ENCODE measurements at regions not wholly inside any gene's neighbourhood (a gene's known extent, or its start where the extent isn't known, plus 50 kb on each side); places are given as distances from the start of the nearest gene placed in this dataset.

- no peaks in the 10 kb centered on the region for H3K4me1 ChIP-seq (ENCODE audit: low read length)
- no peaks in the 10 kb centered on the region for H3K27me3 ChIP-seq (ENCODE audit: low read depth, low read length)
- no peak overlapping the region for H3K27ac ChIP-seq (ENCODE audit: low read length)
- TF ChIP-seq EZH2phosphoT487 (IDR thresholded peaks at IDR 0.05; ENCODE audit: low read depth) (no peak), CTCF (IDR thresholded peaks at IDR 0.05; ENCODE audit: low read depth, low read length) (no peak)
- H3K36me3 ChIP-seq (replicated peaks; ENCODE audit: low read depth, low read length), result no peaks in the 10 kb centered on the region
- H3K4me2 ChIP-seq (ENCODE audit: low read length), result no peak overlapping the region
- no peaks in the 10 kb centered on the region for H4K20me1 ChIP-seq (ENCODE audit: insufficient read depth, low read length)
- no peak overlapping the region for H3K9ac ChIP-seq (ENCODE audit: low read length)
- H3K79me2 ChIP-seq (ENCODE audit: low read length), result no peaks in the 10 kb centered on the region
- H2AFZ ChIP-seq (ENCODE audit: low read depth, low read length), result no peak overlapping the region
- no peak overlapping the region for H3K4me3 ChIP-seq (ENCODE audit: low read length)
- H3K9me3 ChIP-seq (ENCODE audit: insufficient read depth, low read length), result peaks cover 4% of the 10 kb centered on the region; the same call in 1 of the 2 replicates
These were observed 263.0 kb upstream of the SALL3 start for GRCh38 chr18:78716581-78716980.

- no peak overlapping the region for H3K27ac ChIP-seq (ENCODE audit: low read length)
- H3K9ac ChIP-seq (ENCODE audit: low read length), result no peak overlapping the region
- no peaks in the 10 kb centered on the region for H3K4me1 ChIP-seq (ENCODE audit: low read length)
- no peak overlapping the region for H3K4me3 ChIP-seq (ENCODE audit: low read length)
- H3K4me2 ChIP-seq (ENCODE audit: low read length), result no peak overlapping the region
- no peaks in the 10 kb centered on the region for H3K36me3 ChIP-seq (replicated peaks; ENCODE audit: low read depth, low read length)
- H3K9me3 ChIP-seq (ENCODE audit: insufficient read depth, low read length), result peaks cover 4% of the 10 kb centered on the region; the same call in 1 of the 2 replicates
- no peak overlapping the region for H2AFZ ChIP-seq (ENCODE audit: low read depth, low read length)
- no peaks in the 10 kb centered on the region for H3K27me3 ChIP-seq (ENCODE audit: low read depth, low read length)
- TF ChIP-seq EZH2phosphoT487 (IDR thresholded peaks at IDR 0.05; ENCODE audit: low read depth) (no peak), CTCF (IDR thresholded peaks at IDR 0.05; ENCODE audit: low read depth, low read length) (no peak)
- H3K79me2 ChIP-seq (ENCODE audit: low read length), result no peaks in the 10 kb centered on the region
- H4K20me1 ChIP-seq (ENCODE audit: insufficient read depth, low read length), result no peaks in the 10 kb centered on the region
These were observed 262.4 kb upstream of the SALL3 start for GRCh38 chr18:78717051-78717765.

- H3K4me3 ChIP-seq (ENCODE audit: low read length), result no peak overlapping the region
- TF ChIP-seq EZH2phosphoT487 (IDR thresholded peaks at IDR 0.05; ENCODE audit: low read depth) (no peak), CTCF (IDR thresholded peaks at IDR 0.05; ENCODE audit: low read depth, low read length) (no peak)
- H3K27me3 ChIP-seq (ENCODE audit: low read depth, low read length), result no peaks in the 10 kb centered on the region
- H2AFZ ChIP-seq (ENCODE audit: low read depth, low read length), result no peak overlapping the region
- H3K36me3 ChIP-seq (replicated peaks; ENCODE audit: low read depth, low read length), result no peaks in the 10 kb centered on the region
- no peaks in the 10 kb centered on the region for H3K79me2 ChIP-seq (ENCODE audit: low read length)
- no peaks in the 10 kb centered on the region for H4K20me1 ChIP-seq (ENCODE audit: insufficient read depth, low read length)
- no peak overlapping the region for H3K27ac ChIP-seq (ENCODE audit: low read length)
- H3K9me3 ChIP-seq (ENCODE audit: insufficient read depth, low read length), result peaks cover 4% of the 10 kb centered on the region; the same call in 1 of the 2 replicates
- no peak overlapping the region for H3K4me2 ChIP-seq (ENCODE audit: low read length)
- H3K4me1 ChIP-seq (ENCODE audit: low read length), result no peaks in the 10 kb centered on the region
- H3K9ac ChIP-seq (ENCODE audit: low read length), result no peak overlapping the region
These were observed 261.9 kb upstream of the SALL3 start for GRCh38 chr18:78717766-78718150.

GRCh38 chr18:78719821-78720220 lies 259.8 kb upstream of the SALL3 start:
- H3K27me3 ChIP-seq (ENCODE audit: low read depth, low read length), result 0 out of 2 replicates have a peak, but pooled peaks cover 3% of the 10 kb centered on the region
- no peak overlapping the region for H2AFZ ChIP-seq (ENCODE audit: low read depth, low read length)
- H3K4me2 ChIP-seq (ENCODE audit: low read length), result no peak overlapping the region
- H3K4me1 ChIP-seq (ENCODE audit: low read length), result no peaks in the 10 kb centered on the region
- no peak overlapping the region for H3K4me3 ChIP-seq (ENCODE audit: low read length)
- H4K20me1 ChIP-seq (ENCODE audit: insufficient read depth, low read length), result no peaks in the 10 kb centered on the region
- H3K9ac ChIP-seq (ENCODE audit: low read length), result no peak overlapping the region
- no peaks in the 10 kb centered on the region for H3K36me3 ChIP-seq (replicated peaks; ENCODE audit: low read depth, low read length)
- H3K27ac ChIP-seq (ENCODE audit: low read length), result no peak overlapping the region
- no peak for TF ChIP-seq CTCF (IDR thresholded peaks at IDR 0.05; ENCODE audit: low read depth, low read length)
- H3K9me3 ChIP-seq (ENCODE audit: insufficient read depth, low read length), result peaks cover 4% of the 10 kb centered on the region; the same call in 1 of the 2 replicates
- no peaks in the 10 kb centered on the region for H3K79me2 ChIP-seq (ENCODE audit: low read length)
